H9 (cell line): ENCODE measurements at regions not wholly inside any gene's neighbourhood (a gene's known extent, or its start where the extent isn't known, plus 50 kb on each side); places are given as distances from the start of the nearest gene placed in this dataset.

Source experiments
- DNase-seq: peaks from one replicate; pipeline ENCODE4 v3.0.0-alpha.2; 2017
- H2AFZ ChIP-seq: one replicate; pipeline ENCODE4 v1.6.1; 2013; ENCODE audit warnings: mild to moderate bottlenecking, low read length, control low read depth, moderate library complexity
- H2AK5ac ChIP-seq: 2 replicates; pipeline ENCODE4 v1.6.1; 2013; ENCODE audit warnings: low read length, control low read depth, mixed read lengths; ENCODE audit not compliant: insufficient read length
- H2BK120ac ChIP-seq: one replicate; pipeline ENCODE4 v1.6.1; 2013; ENCODE audit warnings: low read depth, mild to moderate bottlenecking, low read length, control low read depth, inconsistent platforms; ENCODE audit not compliant: poor library complexity, severe bottlenecking
- H2BK12ac ChIP-seq: 2 replicates; pipeline ENCODE4 v1.6.1; 2013; ENCODE audit warnings: low read length, control low read depth, mixed read lengths, low read depth; ENCODE audit not compliant: insufficient read length
- H2BK15ac ChIP-seq: 2 replicates; pipeline ENCODE4 v1.6.1; 2013; ENCODE audit warnings: low read depth, low read length, control low read depth
- H2BK20ac ChIP-seq: one replicate; pipeline ENCODE4 v1.6.1; 2013; ENCODE audit warnings: low read depth, mild to moderate bottlenecking, low read length, control low read depth, inconsistent platforms; ENCODE audit not compliant: poor library complexity, severe bottlenecking
- H2BK5ac ChIP-seq: 2 replicates; pipeline ENCODE4 v1.6.1; 2013; ENCODE audit warnings: low read length, control low read depth, mixed read lengths; ENCODE audit not compliant: insufficient read length
- H3K14ac ChIP-seq: 2 replicates; pipeline ENCODE4 v1.6.1; 2013; ENCODE audit warnings: low read length, control low read depth; ENCODE audit not compliant: insufficient read depth
- H3K18ac ChIP-seq: 2 replicates; pipeline ENCODE4 v1.6.1; 2013; ENCODE audit warnings: low read depth, mild to moderate bottlenecking, mixed read lengths, low read length, control low read depth; ENCODE audit not compliant: insufficient read length
- H3K23ac ChIP-seq: 2 replicates; pipeline ENCODE4 v1.6.1; 2013; ENCODE audit warnings: low read length, control low read depth, mixed read lengths, low read depth; ENCODE audit not compliant: insufficient read length
- H3K23me2 ChIP-seq: 2 replicates; pipeline ENCODE4 v1.6.1; 2013; ENCODE audit warnings: low read depth, mild to moderate bottlenecking, mixed read lengths, low read length, control low read depth; ENCODE audit not compliant: insufficient read length, poor library complexity, severe bottlenecking
- H3K27ac ChIP-seq: 2 replicates; pipeline ENCODE4 v1.5.1; 2013; ENCODE audit warnings: low read length, control low read depth, mixed read lengths, low read depth; ENCODE audit not compliant: insufficient read length
- H3K27me3 ChIP-seq: 2 replicates; pipeline ENCODE4 v1.6.1; 2013; ENCODE audit warnings: low read length, control low read depth, inconsistent platforms; ENCODE audit not compliant: insufficient read depth
- H3K4ac ChIP-seq: 2 replicates; pipeline ENCODE4 v1.6.1; 2013; ENCODE audit warnings: low read depth, mild to moderate bottlenecking, control low read depth, inconsistent platforms, low read length, moderate library complexity
- H3K4me1 ChIP-seq: 2 replicates; pipeline ENCODE4 v1.6.1; 2013; ENCODE audit warnings: low read length, control low read depth, inconsistent platforms; ENCODE audit not compliant: insufficient read depth
- H3K4me2 ChIP-seq: 2 replicates; pipeline ENCODE4 v1.6.1; 2013; ENCODE audit warnings: low read length, control low read depth, mixed read lengths; ENCODE audit not compliant: insufficient read length, insufficient read depth
- H3K56ac ChIP-seq: 2 replicates; pipeline ENCODE4 v1.6.1; 2013; ENCODE audit warnings: low read depth, mild to moderate bottlenecking, mixed read lengths, low read length, control low read depth; ENCODE audit not compliant: insufficient read length
- H3K79me1 ChIP-seq: 2 replicates; pipeline ENCODE4 v1.6.1; 2013; ENCODE audit warnings: low read depth, mild to moderate bottlenecking, moderate library complexity, low read length, control low read depth, inconsistent platforms; ENCODE audit not compliant: insufficient read depth, poor library complexity, severe bottlenecking
- H3K79me2 ChIP-seq: 2 replicates; pipeline ENCODE4 v1.6.1; 2013; ENCODE audit warnings: low read length, control low read depth, inconsistent platforms; ENCODE audit not compliant: insufficient read depth
- H3K9ac ChIP-seq: 2 replicates; pipeline ENCODE4 v1.6.1; 2013; ENCODE audit warnings: low read length, control low read depth, mixed read lengths; ENCODE audit not compliant: insufficient read length; ENCODE audit errors: extremely low read depth
- H3K9me3 ChIP-seq: one replicate; pipeline ENCODE4 v1.6.1; 2013; ENCODE audit warnings: low read depth, low read length, inconsistent platforms; ENCODE audit not compliant: control insufficient read depth
- H3T11ph ChIP-seq: one replicate; pipeline ENCODE4 v1.6.1; 2013; ENCODE audit warnings: mild to moderate bottlenecking, low read length, control low read depth, inconsistent platforms
- H4K20me1 ChIP-seq: one replicate; pipeline ENCODE4 v1.6.1; 2013; ENCODE audit not compliant: control insufficient read depth, insufficient read length, insufficient read depth
- H4K5ac ChIP-seq: 2 replicates; pipeline ENCODE4 v1.6.1; 2013; ENCODE audit warnings: low read depth, mild to moderate bottlenecking, mixed read lengths, low read length, control low read depth; ENCODE audit not compliant: insufficient read length
- H4K8ac ChIP-seq: replicated peaks from 2 replicates; pipeline ENCODE4 v1.6.1; 2013; ENCODE audit warnings: low read length, control low read depth, mixed read lengths, low read depth; ENCODE audit not compliant: insufficient read length
- H4K91ac ChIP-seq: 2 replicates; pipeline ENCODE4 v1.6.1; 2013; ENCODE audit warnings: low read depth, mild to moderate bottlenecking, moderate library complexity, mixed read lengths, low read length, control low read depth; ENCODE audit not compliant: insufficient read length
- H3K27ac Mint-ChIP-seq, 3 experiments: 2 replicates in 2 of 3; 3 replicates in 1 of 3; pipeline ENCODE4 v1.8.0; 2020 to 2021; ENCODE audit warnings: mixed read lengths in 3 of 3, mild to moderate bottlenecking in 1 of 3, moderate library complexity in 1 of 3
- H3K27me3 Mint-ChIP-seq: 2 replicates; pipeline ENCODE4 v1.8.0; 2021; ENCODE audit warnings: low read depth, mild to moderate bottlenecking, moderate library complexity, mixed read lengths
- H3K36me3 Mint-ChIP-seq, 3 experiments: 2 replicates in 2 of 3; 3 replicates in 1 of 3; pipeline ENCODE4 v1.8.0; 2020 to 2021; ENCODE audit warnings: low read depth in 3 of 3, mixed read lengths in 3 of 3; ENCODE audit not compliant: insufficient read depth in 1 of 3
- H3K4me1 Mint-ChIP-seq, 2 experiments: 2 replicates each; pipeline ENCODE4 v1.8.0; 2020; ENCODE audit warnings: mixed read lengths in 2 of 2
- H3K4me3 Mint-ChIP-seq, 2 experiments: 2 replicates in 1 of 2; 3 replicates in 1 of 2; pipeline ENCODE4 v1.8.0; 2020 to 2021; ENCODE audit warnings: mild to moderate bottlenecking in 2 of 2, mixed read lengths in 2 of 2, moderate library complexity in 1 of 2
- H3K9me3 Mint-ChIP-seq, 2 experiments: 2 replicates in 1 of 2; 3 replicates in 1 of 2; pipeline ENCODE4 v1.8.0; 2020; ENCODE audit warnings: mild to moderate bottlenecking in 2 of 2, mixed read lengths in 2 of 2, moderate library complexity in 1 of 2
- CTCF ChIP-seq: fragments of 200-600 bp; sonication (generic); conservative IDR thresholded peaks from 3 replicates; pipeline ENCODE4 v1.8.0; 2021; ENCODE audit warnings: antibody characterized with exemption, mild to moderate bottlenecking
- WGBS: extraction: QIAGEN DNeasy Blood & Tissue Kit; methylation state at CpG from one replicate; pipeline ENCODE4 v1.1.7; 2013; ENCODE audit warnings: missing lambda C conversion rate, low lambda C conversion rate, mixed read lengths; ENCODE audit not compliant: insufficient read length; ENCODE audit errors: extremely low coverage; 5-methylcytosine and 5-hydroxymethylcytosine counted together

- Histone ChIP-seq H3K9ac (no peak overlapping the region), H3K14ac (no peak overlapping the region), H2AK5ac (no peak overlapping the region), H3K23me2 (no peaks in the 10 kb centered on the region), H3K23ac (no peak overlapping the region), H3K4ac (no peak overlapping the region), H3K79me2 (no peaks in the 10 kb centered on the region), H2BK5ac (no peak overlapping the region), H4K5ac (no peak overlapping the region), H3K4me2 (no peak overlapping the region), H3T11ph (no peak overlapping the region), H4K91ac (no peak overlapping the region), H4K8ac (no peak overlapping the region), H3K56ac (no peak overlapping the region), H3K79me1 (no peaks in the 10 kb centered on the region), H2BK120ac (no peak overlapping the region), H3K9me3 (no peaks in the 10 kb centered on the region), H3K4me1 (no peaks in the 10 kb centered on the region), H2AFZ (no peak overlapping the region), H2BK12ac (no peak overlapping the region), H4K20me1 (no peaks in the 10 kb centered on the region), H3K18ac (no peak overlapping the region), H3K27ac (no peak overlapping the region), H2BK20ac (no peak overlapping the region), H2BK15ac (no peak overlapping the region), H3K27me3 (no peaks in the 10 kb centered on the region)
- peaks cover 3% of the 10 kb centered on the region; the same call in 1 of the 2 replicates for H3K27me3 Mint-ChIP-seq
- no peaks in the 10 kb centered on the region for H3K36me3 Mint-ChIP-seq
- no peak overlapping the region for H3K27ac Mint-ChIP-seq
- H3K4me3 Mint-ChIP-seq, result no peak overlapping the region
- DNase-seq, result no peak
- no peaks in the 10 kb centered on the region for H3K9me3 Mint-ChIP-seq
- no peaks in the 10 kb centered on the region for H3K4me1 Mint-ChIP-seq
- TF ChIP-seq CTCF, result no peak
- no CpG with 5 or more reads among the region's 3 CpGs for WGBS
Measured at GRCh38 chr18:55116863-55117262, 157.6 kb upstream of the CCDC68 start.
